Loucy (cell line): ENCODE measurements at regions not wholly inside any gene's neighbourhood (a gene's known extent, or its start where the extent isn't known, plus 50 kb on each side); places are given as distances from the start of the nearest gene placed in this dataset.

Source experiments
- CTCF ChIP-seq: fragments of 200-600 bp; sonication (generic); conservative IDR thresholded peaks from 2 replicates; pipeline ENCODE4 v1.5.1; 2014; ENCODE audit warnings: mild to moderate bottlenecking, antibody characterized with exemption, low read length
- EZH2phosphoT487 ChIP-seq: fragments of 200-600 bp; IDR thresholded peaks from 2 replicates; pipeline ENCODE4 v1.6.1; 2018; ENCODE audit warnings: antibody characterized with exemption, mild to moderate bottlenecking, moderate library complexity, borderline replicate concordance

- TF ChIP-seq CTCF (no peak), EZH2phosphoT487 (no peak)
These were observed 69.1 kb upstream of the WASF3 start for GRCh38 chr13:26488236-26489003.
